Peyer's patch (tissue), 4 donors: ENCODE measurements at regions not wholly inside any gene's neighbourhood (a gene's known extent, or its start where the extent isn't known, plus 50 kb on each side); places are given as distances from the start of the nearest gene placed in this dataset.
"Not testable (repeated sequence)": the region's sequence is repeated elsewhere in the genome, so short reads cannot be mapped to it uniquely, and the experiment has no call there.

Experiments used
- DNase-seq, 3 donors: peaks; one replicate each; pipeline ENCODE4 v3.0.0-alpha.2; 2017 to 2019
- H3K27ac ChIP-seq, 4 donors: fragments of 200-600 bp; sonication (generic); one replicate each; pipeline ENCODE4 v1.5.1; 2016 to 2019
- H3K27me3 ChIP-seq, 2 donors: fragments of 200-600 bp; sonication (generic); one replicate each; pipeline ENCODE4 v1.5.1; 2019
- H3K36me3 ChIP-seq, 3 donors: fragments of 200-600 bp; sonication (generic); one replicate each; pipeline ENCODE4 v1.5.1; 2016 to 2019
- H3K4me1 ChIP-seq, 4 donors: fragments of 200-600 bp; sonication (generic); one replicate each; pipeline ENCODE4 v1.5.1; 2016 to 2019
- H3K4me3 ChIP-seq, 4 donors: fragments of 200-600 bp; sonication (generic); 1 replicate in 3 of 4; 2 replicates in 1 of 4; pipeline ENCODE4 v1.5.1; 2016 to 2019; ENCODE audit warnings: mild to moderate bottlenecking in 1 of 4
- H3K9me3 ChIP-seq, 4 donors: fragments of 200-600 bp; sonication (generic); one replicate each; pipeline ENCODE4 v1.5.1; 2016 to 2019; ENCODE audit warnings: mild to moderate bottlenecking in 1 of 4
- CTCF ChIP-seq, 6 experiments: fragments of 450-650 bp in 4 of 6; fragments of 200-600 bp in 2 of 6; sonication (generic) in 1 of 6; IDR thresholded peaks; one replicate each; pipeline ENCODE4 v1.5.1; 2017 to 2019; ENCODE audit warnings: antibody characterized with exemption in 6 of 6, mild to moderate bottlenecking in 3 of 6, moderate library complexity in 1 of 6
- POLR2A ChIP-seq, 2 donors: fragments of 450-650 bp; IDR thresholded peaks; one replicate each; pipeline ENCODE4 v1.5.1; 2017; ENCODE audit warnings: antibody characterized with exemption in 2 of 2, mild to moderate bottlenecking in 2 of 2, moderate library complexity in 2 of 2

- H3K9me3 ChIP-seq = peaks cover 0 to 11% (median 5%) of the 10 kb centered on the region in 4 donors
- no peak overlapping the region for H3K27ac ChIP-seq
- H3K4me3 ChIP-seq = no peak overlapping the region
- TF ChIP-seq CTCF (IDR thresholded peaks at IDR 0.05) (no peak), POLR2A (IDR thresholded peaks at IDR 0.05) (no peak)
- no peaks in the 10 kb centered on the region for H3K4me1 ChIP-seq
- H3K36me3 ChIP-seq = no peaks in the 10 kb centered on the region
- H3K27me3 ChIP-seq = no peaks in the 10 kb centered on the region
- no peak for DNase-seq
These were observed 121.3 kb upstream of the CARMIL1 start for GRCh38 chr6:25157842-25158241.

- H3K27me3 ChIP-seq = not testable (repeated sequence)
These were observed 119.0 kb upstream of the CARMIL1 start for GRCh38 chr6:25160134-25160533.

GRCh38 chr6:25165177-25165576, 114.0 kb upstream of the CARMIL1 start:
- H3K27ac ChIP-seq = no peak overlapping the region
- no peaks in the 10 kb centered on the region for H3K27me3 ChIP-seq
- no peak for DNase-seq
- no peak overlapping the region for H3K4me3 ChIP-seq
- no peaks in the 10 kb centered on the region for H3K36me3 ChIP-seq
- H3K9me3 ChIP-seq = no peaks in the 10 kb centered on the region
- no peaks in the 10 kb centered on the region for H3K4me1 ChIP-seq
- no peak for TF ChIP-seq CTCF (IDR thresholded peaks at IDR 0.05)
- no peak for TF ChIP-seq POLR2A (IDR thresholded peaks at IDR 0.05)

More at GRCh38 chr6:25160134-25160533, 119.0 kb upstream of the CARMIL1 start:
- peaks cover 0 to 11% (median 5%) of the 10 kb centered on the region in 4 donors for H3K9me3 ChIP-seq
- DNase-seq, H3K4me3 ChIP-seq, H3K36me3 ChIP-seq, H3K27ac ChIP-seq, H3K4me1 ChIP-seq: not testable (repeated sequence)

DNA sequence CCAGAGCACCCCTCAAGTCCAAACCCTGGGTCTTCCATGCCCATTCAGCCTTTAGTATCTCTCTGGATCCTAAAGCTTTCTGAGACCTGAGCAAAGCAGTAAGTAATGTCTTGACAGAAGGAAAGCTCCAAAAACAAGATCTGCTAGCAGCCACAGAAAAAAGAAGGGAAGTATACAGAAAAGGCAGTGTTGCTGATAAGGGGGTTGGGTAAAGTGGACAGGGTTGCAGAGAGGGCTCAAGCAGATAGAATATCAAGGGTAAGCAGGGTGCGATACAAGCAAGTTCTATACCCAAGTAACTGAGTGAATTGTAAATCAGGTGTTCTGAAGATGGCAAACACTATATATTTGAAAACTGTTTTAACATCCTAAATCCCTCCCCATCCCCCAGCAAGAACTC, 113.4 kb upstream of the CARMIL1 start:
- no peaks in the 10 kb centered on the region for H3K36me3 ChIP-seq
- H3K27me3 ChIP-seq = no peaks in the 10 kb centered on the region
- no peak overlapping the region for H3K27ac ChIP-seq
- no peaks in the 10 kb centered on the region for H3K4me1 ChIP-seq
- H3K9me3 ChIP-seq = no peaks in the 10 kb centered on the region
- DNase-seq = no peak
- TF ChIP-seq CTCF (IDR thresholded peaks at IDR 0.05) = no peak
- TF ChIP-seq POLR2A (IDR thresholded peaks at IDR 0.05) = no peak
- H3K4me3 ChIP-seq = no peak overlapping the region

- Histone ChIP-seq H3K27me3 (no peaks in the 10 kb centered on the region), H3K9me3 (no peaks in the 10 kb centered on the region), H3K4me3 (no peak overlapping the region), H3K27ac (no peak overlapping the region), H3K4me1 (no peaks in the 10 kb centered on the region), H3K36me3 (no peaks in the 10 kb centered on the region)
- no peak for DNase-seq
- no peak for TF ChIP-seq POLR2A (IDR thresholded peaks at IDR 0.05)
- no peak for TF ChIP-seq CTCF (IDR thresholded peaks at IDR 0.05)
These were observed 112.0 kb upstream of the CARMIL1 start for GRCh38 chr6:25166955-25167748.

GRCh38 chr6:25167961-25168360, 111.2 kb upstream of the CARMIL1 start:
- DNase-seq = no peak
- H3K27ac ChIP-seq = no peak overlapping the region
- no peaks in the 10 kb centered on the region for H3K9me3 ChIP-seq
- no peaks in the 10 kb centered on the region for H3K27me3 ChIP-seq
- no peaks in the 10 kb centered on the region for H3K4me1 ChIP-seq
- no peaks in the 10 kb centered on the region for H3K36me3 ChIP-seq
- TF ChIP-seq POLR2A (IDR thresholded peaks at IDR 0.05) = no peak
- TF ChIP-seq CTCF (IDR thresholded peaks at IDR 0.05) = no peak
- no peak overlapping the region for H3K4me3 ChIP-seq
